Psoas muscle (tissue), 7 donors: ENCODE measurements at regions not wholly inside any gene's neighbourhood (a gene's known extent, or its start where the extent isn't known, plus 50 kb on each side); places are given as distances from the start of the nearest gene placed in this dataset.

Experiments
- ATAC-seq, 4 donors: fragments of 200-7000 bp; cut with Tn5 transposase; one replicate each; pipeline ENCODE4 v1.9.1; 2020; ENCODE audit warnings: moderate library complexity in 3 of 4, mild to moderate bottlenecking in 2 of 4
- DNase-seq, 2 donors: peaks; one replicate each; pipeline ENCODE4 v3.0.0-alpha.2; 2020
- H3K27ac ChIP-seq: fragments of 200-600 bp; one replicate; pipeline ENCODE4 v1.8.0; 2022
- H3K27me3 ChIP-seq, 3 donors: fragments of 200-600 bp in 1 of 3; one replicate each; pipeline versions ENCODE4 v1.6.1 to v1.8.0; 2013 to 2022; ENCODE audit warnings: low read length in 2 of 3, mild to moderate bottlenecking in 2 of 3, moderate library complexity in 1 of 3; ENCODE audit not compliant: insufficient read depth in 3 of 3
- H3K36me3 ChIP-seq, 2 donors: fragments of 200-600 bp in 1 of 2; one replicate each; pipeline versions ENCODE4 v1.6.1 to v1.8.0; 2013 to 2022; ENCODE audit warnings: low read depth in 1 of 2, mild to moderate bottlenecking in 1 of 2, moderate library complexity in 1 of 2; ENCODE audit not compliant: insufficient read depth in 1 of 2
- H3K4me1 ChIP-seq: fragments of 200-600 bp; one replicate; pipeline ENCODE4 v1.8.0; 2022
- H3K4me3 ChIP-seq: fragments of 200-600 bp; one replicate; pipeline ENCODE4 v1.8.0; 2022; ENCODE audit warnings: mild to moderate bottlenecking
- H3K9me3 ChIP-seq: fragments of 200-600 bp; one replicate; pipeline ENCODE4 v1.8.0; 2022
- WGBS, 3 donors: extraction: QIAGEN DNeasy Blood & Tissue Kit; methylation state at CpG; one replicate each; pipeline versions ENCODE4 v1.1.6 to v1.1.7; 2013; 5-methylcytosine and 5-hydroxymethylcytosine counted together
- intact Hi-C, 2 donors: fragments of 100-400 bp; cut with DNase I; formaldehyde crosslinking; loops; one replicate each; pipeline versions ENCODE4 v1.11.0 to v1.14.2; 2022
- TF ChIP-seq, protein P1 (sequence below): fragments of 200-600 bp; IDR thresholded peaks from one replicate; pipeline ENCODE4 v1.8.0; 2022; ENCODE audit warnings: antibody characterized with exemption
- donor health status: healthy with polysubstance abuse.
- donor health status: DM: no; HTN: no; CAD: no; lungs with moderate emphysema.
- donor health status: Bipolar disorder and iron deficiency.
- donor health status: healthy.
- donor health status: DM: yes; HTN: yes; CAD: no.
- donor health status: DM: no; HTN: no; CAD: no.
- donor health status: DM: yes; HTN: yes; CAD: no.

DNA sequence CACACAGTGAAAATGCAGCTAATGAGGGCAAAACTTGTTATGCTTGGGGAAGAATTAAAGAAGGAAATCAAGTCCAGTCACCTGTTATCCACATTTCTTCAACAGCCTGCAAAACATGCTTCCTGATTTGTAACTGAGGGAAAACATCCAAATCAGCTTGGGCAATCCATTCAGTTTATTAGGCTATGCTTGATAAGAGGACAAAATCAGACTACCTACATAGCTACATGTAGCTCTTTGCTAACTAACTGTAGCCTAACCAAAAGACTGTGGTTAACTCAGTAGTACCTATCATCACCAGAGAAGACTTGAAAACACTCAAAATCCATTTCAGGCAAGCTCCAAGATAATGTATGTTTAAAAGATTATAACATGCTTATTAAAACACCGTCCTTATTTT, 436.4 kb downstream of the SHQ1 start:
- Histone ChIP-seq H3K9me3 (no peaks in the 10 kb centered on the region), H3K27ac (no peak overlapping the region), H3K27me3 (no peaks in the 10 kb centered on the region), H3K4me3 (no peak overlapping the region), H3K36me3 (no peaks in the 10 kb centered on the region), H3K4me1 (peaks cover 49% of the 10 kb centered on the region)
- 41 to 58% (median 50%) methylated on average over 1 of the region's 1 CpG for WGBS, 3 donors
- intact Hi-C loops, result no loop called here
- ATAC-seq (peak in 2 of 4 donors; percentile 30 to 39), DNase-seq (no peak)
- TF ChIP-seq, protein P1, sequence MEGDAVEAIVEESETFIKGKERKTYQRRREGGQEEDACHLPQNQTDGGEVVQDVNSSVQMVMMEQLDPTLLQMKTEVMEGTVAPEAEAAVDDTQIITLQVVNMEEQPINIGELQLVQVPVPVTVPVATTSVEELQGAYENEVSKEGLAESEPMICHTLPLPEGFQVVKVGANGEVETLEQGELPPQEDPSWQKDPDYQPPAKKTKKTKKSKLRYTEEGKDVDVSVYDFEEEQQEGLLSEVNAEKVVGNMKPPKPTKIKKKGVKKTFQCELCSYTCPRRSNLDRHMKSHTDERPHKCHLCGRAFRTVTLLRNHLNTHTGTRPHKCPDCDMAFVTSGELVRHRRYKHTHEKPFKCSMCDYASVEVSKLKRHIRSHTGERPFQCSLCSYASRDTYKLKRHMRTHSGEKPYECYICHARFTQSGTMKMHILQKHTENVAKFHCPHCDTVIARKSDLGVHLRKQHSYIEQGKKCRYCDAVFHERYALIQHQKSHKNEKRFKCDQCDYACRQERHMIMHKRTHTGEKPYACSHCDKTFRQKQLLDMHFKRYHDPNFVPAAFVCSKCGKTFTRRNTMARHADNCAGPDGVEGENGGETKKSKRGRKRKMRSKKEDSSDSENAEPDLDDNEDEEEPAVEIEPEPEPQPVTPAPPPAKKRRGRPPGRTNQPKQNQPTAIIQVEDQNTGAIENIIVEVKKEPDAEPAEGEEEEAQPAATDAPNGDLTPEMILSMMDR, result no peak

DNA sequence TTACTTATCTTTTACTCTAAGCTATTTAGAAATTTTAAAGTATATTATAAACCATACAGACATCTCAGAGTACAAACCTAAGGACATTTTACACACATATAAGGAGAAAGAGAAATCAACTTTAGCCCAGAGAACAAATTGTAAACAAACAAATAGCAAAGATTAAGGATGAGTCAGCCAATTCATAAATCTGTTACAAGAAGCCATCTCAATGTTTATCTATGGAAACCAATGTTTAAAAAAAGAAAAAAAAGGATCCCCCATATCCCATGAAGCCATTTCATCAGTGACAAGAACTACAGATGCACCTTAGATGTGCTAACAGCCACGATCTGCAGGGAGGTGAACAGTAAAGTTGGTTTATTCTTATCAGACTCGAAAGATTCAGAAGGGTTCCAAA, 437.1 kb downstream of the SHQ1 start:
- WGBS, 3 donors, result 82 to 88% (median 86%) methylated on average over 2 of the region's 2 CpGs
- intact Hi-C loops, result no loop called here
- peaks cover 54% of the 10 kb centered on the region for H3K4me1 ChIP-seq
- no peak for ATAC-seq
- no peak overlapping the region for H3K4me3 ChIP-seq
- H3K27ac ChIP-seq, result no peak overlapping the region
- no peaks in the 10 kb centered on the region for H3K27me3 ChIP-seq
- H3K9me3 ChIP-seq, result no peaks in the 10 kb centered on the region
- TF ChIP-seq, protein P1, result no peak
- H3K36me3 ChIP-seq, result no peaks in the 10 kb centered on the region
- no peak for DNase-seq

- no peaks in the 10 kb centered on the region for H3K27me3 ChIP-seq
- no peaks in the 10 kb centered on the region for H3K36me3 ChIP-seq
- H3K27ac ChIP-seq, result no peak overlapping the region
- DNase-seq (no peak), ATAC-seq (peak in 2 of 4 donors; percentile 58 to 63)
- TF ChIP-seq, protein P1, result no peak
- intact Hi-C loops, result no loop called here
- WGBS, 3 donors, result 92 to 95% (median 94%) methylated on average over 5 of the region's 5 CpGs
- no peak overlapping the region for H3K4me3 ChIP-seq
- H3K9me3 ChIP-seq, result no peaks in the 10 kb centered on the region
- H3K4me1 ChIP-seq, result peaks cover 68% of the 10 kb centered on the region
These were observed 439.1 kb downstream of the SHQ1 start for GRCh38 chr3:72408983-72409779.

GRCh38 chr3:72407766-72408165, 440.5 kb downstream of the SHQ1 start:
- Histone ChIP-seq H3K4me3 (no peak overlapping the region), H3K4me1 (peaks cover 62% of the 10 kb centered on the region), H3K27me3 (no peaks in the 10 kb centered on the region), H3K27ac (no peak overlapping the region), H3K36me3 (no peaks in the 10 kb centered on the region), H3K9me3 (no peaks in the 10 kb centered on the region)
- peak in 1 of 4 donors; percentile 31 for ATAC-seq
- no peak for DNase-seq
- WGBS, 3 donors, result 52 to 65% (median 55%) methylated on average over 6 of the region's 6 CpGs
- TF ChIP-seq, protein P1, result no peak
- intact Hi-C loops, result no loop called here
